Liver (tissue), 8 donors: ENCODE measurements at regions not wholly inside any gene's neighbourhood (a gene's known extent, or its start where the extent isn't known, plus 50 kb on each side); places are given as distances from the start of the nearest gene placed in this dataset.

Experiments used
- DNase-seq: peaks from one replicate; pipeline ENCODE4 v3.0.0-alpha.2; 2017; ENCODE audit warnings: low spot score
- H3K27ac ChIP-seq, 2 donors: one replicate each; pipeline ENCODE4 v1.7.0; 2013; ENCODE audit warnings: inconsistent platforms in 2 of 2, low read length in 2 of 2, control low read depth in 1 of 2, low read depth in 1 of 2, mild to moderate bottlenecking in 1 of 2
- H3K27me3 ChIP-seq, 4 donors: one replicate each; pipeline versions ENCODE4 v1.6.1 to v1.7.0; 2013; ENCODE audit warnings: low read length in 3 of 4, inconsistent platforms in 1 of 4, mild to moderate bottlenecking in 1 of 4, moderate library complexity in 1 of 4; ENCODE audit not compliant: control insufficient read depth in 4 of 4, insufficient read depth in 4 of 4
- H3K36me3 ChIP-seq, 4 donors: one replicate each; pipeline versions ENCODE4 v1.6.1 to v1.7.0; 2013; ENCODE audit warnings: low read length in 3 of 4, mild to moderate bottlenecking in 3 of 4, low read depth in 1 of 4, moderate library complexity in 1 of 4; ENCODE audit not compliant: control insufficient read depth in 4 of 4, insufficient read depth in 3 of 4
- H3K4me1 ChIP-seq, 4 donors: one replicate each; pipeline versions ENCODE4 v1.6.1 to v1.7.0; 2013; ENCODE audit warnings: low read length in 3 of 4, mild to moderate bottlenecking in 3 of 4, moderate library complexity in 1 of 4; ENCODE audit not compliant: control insufficient read depth in 4 of 4, insufficient read depth in 4 of 4
- H3K4me3 ChIP-seq, 3 donors: one replicate each; pipeline versions ENCODE4 v1.6.1 to v1.7.0; 2013; ENCODE audit warnings: low read length in 3 of 3, control low read depth in 1 of 3, low read depth in 1 of 3, mild to moderate bottlenecking in 1 of 3
- H3K9ac ChIP-seq, 2 donors: one replicate each; pipeline ENCODE4 v1.7.0; 2013; ENCODE audit warnings: low read length in 2 of 2, mild to moderate bottlenecking in 2 of 2, moderate library complexity in 2 of 2, control low read depth in 1 of 2, low read depth in 1 of 2
- H3K9me3 ChIP-seq, 4 donors: one replicate each; pipeline versions ENCODE4 v1.6.1 to v1.7.0; 2013; ENCODE audit warnings: low read length in 3 of 4; ENCODE audit not compliant: control insufficient read depth in 4 of 4
- ATF3 ChIP-seq: IDR thresholded peaks from 2 replicates; pipeline ENCODE4 v1.6.1; 2016; ENCODE audit warnings: antibody characterized with exemption
- CTCF ChIP-seq: fragments of 150-350 bp; IDR thresholded peaks from 2 replicates; pipeline ENCODE4 v1.5.1; 2017; ENCODE audit warnings: improper control_type of control experiment, low read depth, low read length; ENCODE audit not compliant: missing input control
- EGR1 ChIP-seq, 2 donors: IDR thresholded peaks; 2 replicates each; pipeline ENCODE4 v1.6.1; 2016 to 2018; ENCODE audit warnings: antibody characterized with exemption in 2 of 2, low read depth in 2 of 2
- FOXA2 ChIP-seq: IDR thresholded peaks from 2 replicates; pipeline ENCODE4 v1.6.1; 2016; ENCODE audit warnings: antibody characterized with exemption
- GABPA ChIP-seq, 2 donors: IDR thresholded peaks in 1 of 2; conservative IDR thresholded peaks in 1 of 2; 2 replicates each; pipeline ENCODE4 v1.6.1; 2016; ENCODE audit warnings: antibody characterized with exemption in 2 of 2, mild to moderate bottlenecking in 1 of 2, moderate library complexity in 1 of 2
- HNF4A ChIP-seq, 2 donors: conservative IDR thresholded peaks; 2 replicates each; pipeline ENCODE4 v1.6.1; 2016; ENCODE audit warnings: antibody characterized with exemption in 2 of 2, mild to moderate bottlenecking in 2 of 2
- HNF4G ChIP-seq: IDR thresholded peaks from 2 replicates; pipeline ENCODE4 v1.6.1; 2016; ENCODE audit warnings: antibody characterized with exemption
- JUND ChIP-seq, 2 donors: IDR thresholded peaks; 2 replicates each; pipeline ENCODE4 v1.6.1; 2016; ENCODE audit warnings: antibody characterized with exemption in 2 of 2
- RAD21 ChIP-seq, 2 donors: IDR thresholded peaks; 2 replicates each; pipeline ENCODE4 v1.6.1; 2016; ENCODE audit warnings: antibody characterized with exemption in 2 of 2, mild to moderate bottlenecking in 2 of 2
- REST ChIP-seq: IDR thresholded peaks from 2 replicates; pipeline ENCODE4 v1.6.1; 2016; ENCODE audit warnings: antibody characterized with exemption, mild to moderate bottlenecking
- SP1 ChIP-seq: IDR thresholded peaks from 2 replicates; pipeline ENCODE4 v1.6.1; 2018; ENCODE audit warnings: antibody characterized with exemption, mild to moderate bottlenecking
- TAF1 ChIP-seq: conservative IDR thresholded peaks from 2 replicates; pipeline ENCODE4 v1.6.1; 2016; ENCODE audit warnings: antibody characterized with exemption, mild to moderate bottlenecking
- YY1 ChIP-seq: IDR thresholded peaks from 2 replicates; pipeline ENCODE4 v1.6.1; 2016; ENCODE audit warnings: antibody characterized with exemption, mild to moderate bottlenecking
- ZBTB33 ChIP-seq: IDR thresholded peaks from 2 replicates; pipeline ENCODE4 v1.6.1; 2016; ENCODE audit warnings: antibody characterized with exemption
- WGBS: extraction: QIAGEN DNeasy Blood & Tissue Kit; methylation state at CpG from one replicate; pipeline ENCODE4 v1.1.7; 2013; 5-methylcytosine and 5-hydroxymethylcytosine counted together
- donor health status: healthy.
- donor health status: healthy.
- donor health status: healthy.
- donor health status: healthy.
- donor health status: healthy.

GRCh38 chr3:180492047-180492446 lies 109.9 kb upstream of the TTC14 start:
- no peaks in the 10 kb centered on the region for H3K36me3 ChIP-seq
- H3K4me3 ChIP-seq, result no peak overlapping the region
- no peaks in the 10 kb centered on the region for H3K9me3 ChIP-seq
- no peaks in the 10 kb centered on the region for H3K27me3 ChIP-seq
- H3K4me1 ChIP-seq, result no peaks in the 10 kb centered on the region
- H3K27ac ChIP-seq, result no peak overlapping the region
- no peak overlapping the region for H3K9ac ChIP-seq
- TF ChIP-seq HNF4G (no peak), RAD21 (IDR thresholded peaks at IDR 0.05) (no peak), EGR1 (IDR thresholded peaks at IDR 0.05; ENCODE audit: low read depth in 2 of 2) (no peak), GABPA (IDR thresholded peaks at IDR 0.05 in 1 of 2, conservative IDR thresholded peaks at IDR 0.05 in 1 of 2) (no peak), FOXA2 (no peak), REST (no peak), ATF3 (no peak), CTCF (no peak), HNF4A (conservative IDR thresholded peaks at IDR 0.05) (no peak), JUND (IDR thresholded peaks at IDR 0.05) (no peak), YY1 (no peak)
- no peak for DNase-seq
- 61% methylated on average over 1 of the region's 1 CpG for WGBS

GRCh38 chr3:180496995-180497394 lies 105.0 kb upstream of the TTC14 start:
- no peaks in the 10 kb centered on the region for H3K36me3 ChIP-seq
- H3K27me3 ChIP-seq, result no peaks in the 10 kb centered on the region
- H3K9ac ChIP-seq, result no peak overlapping the region
- no peaks in the 10 kb centered on the region for H3K4me1 ChIP-seq
- TF ChIP-seq ATF3 (no peak), TAF1 (no peak), HNF4G (no peak), SP1 (no peak), HNF4A (conservative IDR thresholded peaks at IDR 0.05) (no peak), GABPA (IDR thresholded peaks at IDR 0.05 in 1 of 2, conservative IDR thresholded peaks at IDR 0.05 in 1 of 2) (no peak), YY1 (no peak), ZBTB33 (no peak), EGR1 (IDR thresholded peaks at IDR 0.05; ENCODE audit: low read depth in 2 of 2) (no peak), JUND (IDR thresholded peaks at IDR 0.05) (no peak), FOXA2 (no peak)
- 71% methylated on average over 3 of the region's 3 CpGs for WGBS
- H3K9me3 ChIP-seq, result peaks cover 0 to 16% (median 0%) of the 10 kb centered on the region in 4 donors
- no peak overlapping the region for H3K4me3 ChIP-seq
- H3K27ac ChIP-seq, result no peak overlapping the region
- DNase-seq, result no peak
